SK-N-SH (cell line): ENCODE measurements at regions not wholly inside any gene's neighbourhood (a gene's known extent, or its start where the extent isn't known, plus 50 kb on each side); places are given as distances from the start of the nearest gene placed in this dataset.
A peak's percentile ranks its signal among the peaks of the same experiment; 100 is the strongest.

Experiments used
- CTCF ChIA-PET: fragments of 300-600, 350-600 bp; formaldehyde crosslinking; extraction: SDS; loops from one replicate; lab custom pipeline; 2021; lab: Yijun Ruan, JAX
- POLR2A ChIA-PET: fragments of 350-600 bp; sonication (Branson Sonifier 250); formaldehyde crosslinking; extraction: SDS; loops from one replicate; lab custom pipeline; 2020; ENCODE audit warnings: antibody characterized with exemption, inconsistent platforms; lab: Yijun Ruan, JAX
- DNase-seq: peaks from one replicate; pipeline ENCODE4 v3.0.0; 2012
- H2AFZ ChIP-seq: fragments of 200-600 bp; sonication (generic); 2 replicates; pipeline ENCODE4 v1.8.1; 2016; ENCODE audit warnings: antibody characterized with exemption, mild to moderate bottlenecking, low read depth
- H3F3A ChIP-seq: fragments of 200-600 bp; sonication (generic); replicated peaks from 2 replicates; pipeline ENCODE3; 2016; ENCODE audit warnings: antibody characterized with exemption, mild to moderate bottlenecking; ENCODE audit not compliant: insufficient read depth
- H3K27ac ChIP-seq, 2 experiments: fragments of 200-500 bp in 1 of 2; fragments of 200-600 bp in 1 of 2; sonication (Bioruptor generic) in 1 of 2; sonication (generic), shearing (Covaris generic) in 1 of 2; 2 replicates each; pipeline versions ENCODE4 v1.5.1 to v1.6.1; 2014 to 2016; ENCODE audit warnings: low read depth in 2 of 2, inconsistent platforms in 1 of 2, low read length in 1 of 2, mild to moderate bottlenecking in 1 of 2, mixed read lengths in 1 of 2
- H3K27me3 ChIP-seq: fragments of 200-600 bp; sonication (generic), shearing (Covaris generic); 2 replicates; pipeline ENCODE4 v1.6.1; 2016; ENCODE audit warnings: mixed run types; ENCODE audit not compliant: insufficient read depth
- H3K36me3 ChIP-seq, 2 experiments: fragments of 200-500 bp in 1 of 2; fragments of 200-600 bp in 1 of 2; sonication (Bioruptor generic) in 1 of 2; sonication (generic) in 1 of 2; replicated peaks in 1 of 2; 2 replicates each; pipeline versions ENCODE3 to v1.5.1; 2014 to 2016; ENCODE audit warnings: low read length in 1 of 2, mild to moderate bottlenecking in 1 of 2; ENCODE audit not compliant: insufficient read depth in 2 of 2, control insufficient read depth in 1 of 2
- H3K4me1 ChIP-seq, 2 experiments: fragments of 200-500 bp in 1 of 2; fragments of 200-600 bp in 1 of 2; sonication (Bioruptor generic) in 1 of 2; sonication (generic), shearing (Covaris generic) in 1 of 2; 2 replicates each; pipeline versions ENCODE4 v1.5.1 to v1.6.1; 2014 to 2016; ENCODE audit warnings: low read depth in 1 of 2, low read length in 1 of 2, mixed run types in 1 of 2; ENCODE audit not compliant: insufficient read depth in 2 of 2, control insufficient read depth in 1 of 2
- H3K4me2 ChIP-seq: fragments of 200-600 bp; sonication (generic), shearing (Covaris generic); 2 replicates; pipeline ENCODE4 v1.6.1; 2017; ENCODE audit warnings: mixed run types
- H3K4me3 ChIP-seq, 2 experiments: fragments of 200-500 bp in 1 of 2; fragments of 200-600 bp in 1 of 2; sonication (Bioruptor generic) in 1 of 2; sonication (generic), shearing (Covaris generic) in 1 of 2; 2 replicates each; pipeline versions ENCODE4 v1.5.1 to v1.8.1; 2014 to 2016; ENCODE audit warnings: low read depth in 2 of 2, inconsistent platforms in 1 of 2, low read length in 1 of 2, mild to moderate bottlenecking in 1 of 2, mixed read lengths in 1 of 2, moderate library complexity in 1 of 2
- H3K79me2 ChIP-seq: fragments of 200-600 bp; sonication (generic); 2 replicates; pipeline ENCODE4 v1.8.1; 2017; ENCODE audit warnings: mild to moderate bottlenecking; ENCODE audit not compliant: insufficient read depth
- H3K9ac ChIP-seq: fragments of 200-600 bp; sonication (generic); 2 replicates; pipeline ENCODE4 v1.6.1; 2017; ENCODE audit warnings: mixed run types
- H3K9me2 ChIP-seq: fragments of 200-600 bp; sonication (generic); 2 replicates; pipeline ENCODE4 v1.6.1; 2017; ENCODE audit warnings: mixed run types
- H3K9me3 ChIP-seq: fragments of 200-600 bp; sonication (generic); 2 replicates; pipeline ENCODE4 v1.6.1; 2017; ENCODE audit warnings: mixed run types, mild to moderate bottlenecking, moderate library complexity
- H4K20me1 ChIP-seq: fragments of 200-600 bp; sonication (generic); 2 replicates; pipeline ENCODE4 v1.6.1; 2017; ENCODE audit warnings: mild to moderate bottlenecking, mixed run types; ENCODE audit not compliant: insufficient read depth
- CHD2 ChIP-seq: fragments of 150-350 bp; IDR thresholded peaks from 2 replicates; pipeline ENCODE4 v1.6.1; 2018; ENCODE audit warnings: low read length; ENCODE audit not compliant: partially characterized antibody
- EP300 ChIP-seq, 2 experiments: IDR thresholded peaks; 2 replicates each; pipeline versions ENCODE4 v1.4.0 to v1.6.1; 2012; ENCODE audit warnings: borderline replicate concordance in 1 of 2, low read depth in 1 of 2, low read length in 1 of 2
- EZH2phosphoT487 ChIP-seq: fragments of 200-600 bp; sonication (generic); IDR thresholded peaks from 2 replicates; pipeline ENCODE4 v1.6.1; 2017; ENCODE audit warnings: low read depth, mixed run types, mild to moderate bottlenecking, antibody characterized with exemption, moderate library complexity, borderline replicate concordance
- FOXM1 ChIP-seq: IDR thresholded peaks from 2 replicates; pipeline ENCODE4 v1.4.0; 2012; ENCODE audit warnings: low read depth, mild to moderate bottlenecking
- GABPA ChIP-seq: IDR thresholded peaks from 2 replicates; pipeline ENCODE4 v1.4.0; 2012; ENCODE audit warnings: low read depth, mild to moderate bottlenecking
- GATA2 ChIP-seq: sonication (generic); formaldehyde crosslinking; IDR thresholded peaks from 2 replicates; pipeline ENCODE4 v1.5.0; 2020; ENCODE audit warnings: mild to moderate bottlenecking, missing genetic modification reagents
- IRF3 ChIP-seq: fragments of 150-350 bp; IDR thresholded peaks from 2 replicates; pipeline ENCODE4 v1.6.1; 2016; ENCODE audit warnings: mild to moderate bottlenecking, low read depth, low read length
- MEF2A ChIP-seq: IDR thresholded peaks from 2 replicates; pipeline ENCODE4 v1.4.0; 2012; ENCODE audit warnings: low read depth, borderline replicate concordance
- NFIC ChIP-seq: IDR thresholded peaks from 2 replicates; pipeline ENCODE4 v1.4.0; 2012; ENCODE audit warnings: borderline replicate concordance
- NRF1 ChIP-seq: IDR thresholded peaks from 2 replicates; pipeline ENCODE4 v1.6.1; 2012; ENCODE audit warnings: low read depth, mild to moderate bottlenecking, low read length
- PBX3 ChIP-seq: IDR thresholded peaks from 2 replicates; pipeline ENCODE4; 2012
- POLR2AphosphoS5 ChIP-seq: IDR thresholded peaks from 2 replicates; pipeline ENCODE4 v1.6.1; 2012; ENCODE audit warnings: low read depth, low read length
- RCOR1 ChIP-seq: fragments of 150-350 bp; IDR thresholded peaks from 2 replicates; pipeline ENCODE4 v1.6.1; 2017; ENCODE audit warnings: antibody characterized with exemption, low read length
- SIN3A ChIP-seq: IDR thresholded peaks from 2 replicates; pipeline ENCODE4 v1.6.1; 2012; ENCODE audit warnings: low read depth, mild to moderate bottlenecking, low read length, moderate library complexity, borderline replicate concordance
- SMC3 ChIP-seq: IDR thresholded peaks from 2 replicates; pipeline ENCODE4 v1.6.1; 2012; ENCODE audit warnings: low read depth, low read length, improper control_type of control experiment
- TEAD4 ChIP-seq: IDR thresholded peaks from 2 replicates; pipeline ENCODE4 v1.4.0; 2012; ENCODE audit warnings: mild to moderate bottlenecking, borderline replicate concordance; ENCODE audit not compliant: insufficient read depth
- USF2 ChIP-seq: fragments of 150-350 bp; IDR thresholded peaks from 2 replicates; pipeline ENCODE4 v1.6.1; 2017; ENCODE audit warnings: antibody characterized with exemption, low read length, low read depth, borderline replicate concordance
- YY1 ChIP-seq: IDR thresholded peaks from 2 replicates; pipeline ENCODE4 v1.4.0; 2012; ENCODE audit warnings: low read depth, mild to moderate bottlenecking
- ZBTB33 ChIP-seq: IDR thresholded peaks from 2 replicates; pipeline ENCODE4 v1.4.0; 2012; ENCODE audit warnings: low read depth, borderline replicate concordance
- WGBS: methylation state at CpG from one replicate; pipeline ENCODE4 v1.1.6; 2017; ENCODE audit warnings: low lambda C conversion rate; 5-methylcytosine and 5-hydroxymethylcytosine counted together

GRCh38 chr4:178083968-178084367 lies 641.7 kb upstream of the AGA start:
- no peaks in the 10 kb centered on the region for H3F3A ChIP-seq
- WGBS: 4% methylated on average over 5 of the region's 5 CpGs
- CTCF ChIA-PET: no interaction called here

GRCh38 chr4:178086320-178086719 lies 644.1 kb upstream of the AGA start:
- Histone ChIP-seq H3K27ac (no peak overlapping the region), H3K79me2 (no peaks in the 10 kb centered on the region), H3K4me2 (no peak overlapping the region), H3K9me3 (no peaks in the 10 kb centered on the region), H3K36me3 (no peaks in the 10 kb centered on the region), H3K9ac (no peak overlapping the region), H3K4me3 (no peak overlapping the region), H3K9me2 (no peaks in the 10 kb centered on the region), H3F3A (no peaks in the 10 kb centered on the region), H3K27me3 (no peaks in the 10 kb centered on the region), H3K4me1 (no peaks in the 10 kb centered on the region; a peak in 1 of 4 replicates), H2AFZ (peak overlapping the region; percentile 48; the same call in 1 of the 2 replicates), H4K20me1 (no peaks in the 10 kb centered on the region)
- CTCF ChIA-PET: no interaction called here
- no peak for DNase-seq
- 0% methylated on average over 2 of the region's 2 CpGs for WGBS
- POLR2A ChIA-PET: no interaction called here
- no peak for TF ChIP-seq TEAD4
- no peak for TF ChIP-seq RCOR1
- no peak for TF ChIP-seq SMC3
- no peak for TF ChIP-seq GATA2
- TF ChIP-seq CHD2: no peak
- no peak for TF ChIP-seq IRF3
- no peak for TF ChIP-seq POLR2AphosphoS5
- no peak for TF ChIP-seq PBX3
- no peak for TF ChIP-seq FOXM1
- no peak for TF ChIP-seq MEF2A
- TF ChIP-seq ZBTB33: no peak
- no peak for TF ChIP-seq USF2
- no peak for TF ChIP-seq NFIC

More at GRCh38 chr4:178083968-178084367, 641.7 kb upstream of the AGA start:
- no peak for DNase-seq
- no peaks in the 10 kb centered on the region for H3K4me1 ChIP-seq
- TF ChIP-seq PBX3 (no peak), GABPA (no peak), SIN3A (no peak), NRF1 (no peak), YY1 (no peak), USF2 (no peak), RCOR1 (no peak), TEAD4 (no peak), EP300 (IDR thresholded peaks at IDR 0.05; ENCODE audit: borderline replicate concordance in 1 of 2, low read depth in 1 of 2, low read length in 1 of 2) (no peak), EZH2phosphoT487 (no peak)
- TF ChIP-seq, all 33 proteins: peak for 0
- H3K9ac ChIP-seq: no peak overlapping the region
- POLR2A ChIA-PET: no interaction called here
- no peaks in the 10 kb centered on the region for H3K9me2 ChIP-seq
- no peak overlapping the region for H3K4me2 ChIP-seq
- H3K4me3 ChIP-seq: no peak overlapping the region
- no peaks in the 10 kb centered on the region for H4K20me1 ChIP-seq
- H3K79me2 ChIP-seq: no peaks in the 10 kb centered on the region
- H3K27me3 ChIP-seq: no peaks in the 10 kb centered on the region
- H3K9me3 ChIP-seq: no peaks in the 10 kb centered on the region
- H3K36me3 ChIP-seq: no peaks in the 10 kb centered on the region
- no peak overlapping the region for H3K27ac ChIP-seq
- H2AFZ ChIP-seq: no peak overlapping the region
